Stimulated activated CD8-positive, alpha-beta memory T cell treated with anti-CD3 and anti-CD28 coated beads, Interleukin-4, amount 100 ng/mL, for 48 hours (primary cell): ENCODE measurements at regions not wholly inside any gene's neighbourhood (a gene's known extent, or its start where the extent isn't known, plus 50 kb on each side); places are given as distances from the start of the nearest gene placed in this dataset.

Experiments
- DNase-seq: peaks from one replicate; pipeline ENCODE4 v3.0.0-alpha.2; 2020

DNA sequence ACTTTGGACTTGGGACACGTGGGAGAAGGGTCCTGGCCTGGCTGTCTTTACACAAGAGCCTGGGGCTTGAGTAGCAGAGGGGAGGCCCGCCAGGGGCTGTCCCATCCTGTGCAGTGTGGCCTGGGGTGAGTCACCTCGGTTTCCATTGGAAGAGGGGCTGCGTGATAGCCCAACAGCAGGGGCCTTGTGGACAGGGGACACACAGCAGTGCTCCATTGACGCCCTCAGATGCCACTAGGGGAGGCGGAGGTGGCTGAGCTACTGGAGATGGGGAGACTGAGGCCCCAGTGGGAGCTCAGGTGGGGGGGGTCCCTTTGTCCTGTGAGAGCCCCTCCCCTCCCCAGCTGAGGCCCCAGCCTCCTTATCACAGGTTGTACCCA, 50.0 kb upstream of the RNU6ATAC start:
- DNase-seq, result no peak

DNA sequence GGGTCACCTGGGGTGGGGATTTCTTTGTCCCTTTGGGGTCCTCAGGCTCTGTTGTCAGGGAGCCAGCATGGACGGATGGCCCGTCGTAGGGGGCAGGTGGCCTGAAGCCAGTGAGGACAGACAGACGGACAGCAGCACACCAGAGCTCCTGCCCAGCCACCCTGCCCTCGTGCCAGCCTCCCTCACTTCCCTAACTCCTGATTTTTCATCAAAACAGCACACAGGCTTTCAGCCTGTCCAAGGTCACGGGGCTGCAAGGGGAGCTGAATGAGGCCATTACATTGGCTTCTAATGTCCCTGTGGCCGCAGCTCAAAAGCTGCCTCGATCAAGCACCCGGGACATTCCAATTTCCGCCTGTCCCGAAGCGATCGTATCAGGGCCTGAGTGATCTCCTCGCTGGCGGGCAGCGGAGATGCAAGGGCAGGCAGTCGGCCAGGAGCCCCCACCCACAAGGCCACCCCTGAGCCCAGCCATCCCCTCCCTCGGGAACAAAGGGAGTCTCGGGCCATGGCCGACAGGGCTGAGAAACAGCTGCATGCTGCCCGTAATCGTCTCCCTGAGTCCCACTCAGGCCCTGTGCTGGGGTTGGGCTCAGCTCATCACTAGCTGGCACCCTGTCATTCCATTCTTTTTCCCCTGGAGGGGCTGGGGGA, 50.5 kb upstream of the RNU6ATAC start:
- DNase-seq, result no peak

DNA sequence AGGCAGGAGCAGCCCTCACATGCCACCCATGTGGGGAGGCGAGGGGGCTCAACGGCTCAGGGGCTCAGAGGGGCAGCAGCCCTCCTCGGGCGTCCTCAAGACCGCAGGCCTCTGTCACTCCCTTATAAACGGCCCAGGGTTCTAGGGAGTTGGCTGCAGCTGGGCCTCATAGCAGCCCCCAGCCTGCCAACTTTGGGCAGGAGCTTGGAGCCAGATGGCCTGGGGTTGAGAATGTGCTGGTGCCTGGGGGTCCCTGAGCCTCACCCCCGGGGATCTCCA, 51.0 kb upstream of the RNU6ATAC start:
- DNase-seq, result no peak

DNA sequence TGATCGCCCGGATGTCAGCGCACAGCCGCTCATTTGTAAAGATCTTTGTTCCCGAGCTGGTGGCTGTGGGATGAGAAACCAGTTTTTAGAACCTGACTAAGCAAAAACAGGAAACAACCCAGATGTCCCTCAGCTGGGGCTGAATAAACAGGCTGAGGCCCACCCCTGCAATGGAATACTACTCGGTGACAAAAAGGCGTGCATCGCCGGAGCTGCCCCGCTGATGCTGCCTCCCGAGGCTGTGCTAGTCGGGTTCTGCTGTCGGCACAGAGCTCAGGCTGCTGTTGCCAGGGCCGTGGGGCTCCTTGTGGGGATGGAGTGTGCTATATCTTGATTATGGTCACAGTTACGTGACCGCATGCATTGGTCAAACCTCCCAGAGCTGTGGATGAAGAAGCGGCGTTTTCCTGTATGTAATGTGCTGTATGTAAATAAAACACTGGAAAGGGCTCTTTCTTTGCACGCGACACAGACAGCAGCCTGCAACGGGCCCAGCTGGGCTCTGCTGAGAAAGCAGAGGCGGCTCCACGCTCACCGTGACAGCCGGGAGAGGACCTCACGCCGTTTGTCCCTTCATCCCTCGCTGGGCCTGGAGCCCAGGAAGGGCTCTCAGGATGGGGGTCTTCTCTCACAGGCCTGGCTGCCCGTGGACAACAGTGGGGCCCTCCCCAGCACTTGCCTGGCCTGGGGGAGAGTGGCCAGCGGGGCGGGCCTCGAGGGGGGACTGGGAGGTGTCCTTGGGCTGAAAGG, 51.5 kb upstream of the RNU6ATAC start:
- DNase-seq, result no peak

DNA sequence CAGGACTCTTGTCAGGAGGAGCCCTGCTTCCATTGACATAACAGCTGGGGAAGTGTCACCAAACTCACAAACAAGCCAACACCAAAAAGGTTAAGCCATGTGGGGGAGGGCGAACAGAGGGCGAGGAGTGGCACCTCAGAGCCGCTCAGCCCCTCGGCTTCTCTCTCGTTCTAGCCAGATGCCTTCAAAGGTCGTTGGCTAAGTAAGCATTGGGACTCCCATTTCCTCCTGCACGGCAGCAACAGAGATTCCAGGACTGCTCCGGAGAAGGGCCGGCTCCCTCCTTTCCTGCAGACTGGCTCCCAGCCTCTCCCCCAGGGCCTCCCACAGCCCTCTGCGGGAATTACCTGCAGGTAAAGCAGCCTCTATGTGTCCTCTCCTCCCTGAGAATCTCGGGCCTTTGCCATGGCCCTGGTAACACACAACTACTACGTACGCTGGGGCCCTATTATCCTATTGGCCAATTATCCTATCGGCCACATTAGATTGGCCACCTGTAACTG, 52.1 kb upstream of the RNU6ATAC start:
- no peak for DNase-seq

DNA sequence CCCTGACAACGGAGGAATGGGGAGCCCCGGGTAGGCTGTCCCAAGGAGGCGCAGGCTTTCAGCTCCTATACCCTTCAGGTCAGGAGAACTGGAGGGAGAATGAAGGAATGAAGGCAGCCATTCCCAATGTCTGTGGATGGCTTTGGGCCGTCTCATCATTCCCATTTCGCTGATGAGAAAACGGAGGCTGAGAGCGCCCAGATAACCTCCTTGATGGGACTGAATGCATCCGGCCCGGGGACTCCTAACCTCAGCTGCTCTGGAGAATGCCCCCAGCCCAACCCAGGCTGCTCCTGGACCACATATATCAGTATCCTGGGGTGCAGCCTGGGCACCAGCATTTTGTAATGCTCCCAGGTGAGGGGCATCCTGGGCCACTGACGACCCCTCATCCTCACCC, 52.6 kb upstream of the RNU6ATAC start:
- DNase-seq, result no peak

DNA sequence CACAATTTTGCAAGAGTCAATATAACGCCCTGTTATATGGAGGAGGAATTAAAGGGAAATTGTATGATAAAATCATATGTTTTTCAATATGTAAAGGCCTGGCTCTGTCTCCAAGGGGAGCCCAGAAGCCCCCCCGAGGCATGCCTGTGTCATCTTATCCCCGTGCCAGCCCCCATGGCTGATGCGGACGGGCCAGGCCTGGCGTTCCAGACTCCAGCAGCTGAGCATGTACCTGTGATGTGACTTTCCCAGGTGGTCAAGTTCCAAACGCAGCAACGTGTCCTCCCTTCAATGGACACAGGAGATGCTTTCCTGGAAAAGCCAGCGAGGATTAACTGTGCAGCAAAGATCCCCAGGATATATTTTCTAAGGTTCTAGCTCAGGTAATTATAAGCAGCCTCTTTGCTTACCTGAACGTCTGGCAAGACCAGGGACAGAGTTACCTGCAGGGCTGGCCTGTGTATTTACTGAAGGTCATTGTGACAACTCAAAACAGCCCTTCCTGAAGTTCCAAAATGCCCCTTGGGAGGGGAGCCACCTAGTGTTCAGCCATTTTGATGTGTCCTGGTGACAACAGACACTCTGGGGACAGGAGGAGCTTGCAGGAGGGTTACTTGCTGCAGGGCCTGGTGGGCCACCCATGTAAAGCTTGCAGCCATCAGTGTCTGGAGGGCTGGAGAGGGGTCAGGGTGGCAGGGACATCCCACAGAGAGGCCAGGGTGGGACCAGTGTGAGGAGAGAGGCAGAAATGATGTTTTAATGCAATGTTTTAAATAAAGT, 53.3 kb upstream of the RNU6ATAC start:
- DNase-seq, result no peak

DNA sequence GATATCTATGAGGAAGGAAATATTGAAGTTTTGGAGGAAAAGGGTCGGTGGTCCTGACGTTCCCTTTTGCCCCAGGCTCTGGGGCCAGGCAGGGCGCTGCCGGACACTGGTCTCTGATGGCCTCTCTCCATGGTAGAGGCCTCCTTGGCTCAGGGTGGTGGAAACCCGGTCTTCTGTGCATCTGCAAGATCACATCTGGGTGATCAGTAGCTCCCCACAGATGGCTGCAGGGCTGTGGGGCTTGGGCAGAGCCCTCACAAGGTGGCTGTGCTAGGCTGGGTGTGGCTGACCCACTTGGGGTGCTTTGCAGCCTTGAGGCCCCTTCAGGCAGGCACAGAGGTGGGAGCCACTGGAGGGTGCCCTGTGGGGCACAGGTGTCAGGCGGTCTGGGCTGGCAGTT, 53.9 kb upstream of the RNU6ATAC start:
- DNase-seq, result no peak

DNA sequence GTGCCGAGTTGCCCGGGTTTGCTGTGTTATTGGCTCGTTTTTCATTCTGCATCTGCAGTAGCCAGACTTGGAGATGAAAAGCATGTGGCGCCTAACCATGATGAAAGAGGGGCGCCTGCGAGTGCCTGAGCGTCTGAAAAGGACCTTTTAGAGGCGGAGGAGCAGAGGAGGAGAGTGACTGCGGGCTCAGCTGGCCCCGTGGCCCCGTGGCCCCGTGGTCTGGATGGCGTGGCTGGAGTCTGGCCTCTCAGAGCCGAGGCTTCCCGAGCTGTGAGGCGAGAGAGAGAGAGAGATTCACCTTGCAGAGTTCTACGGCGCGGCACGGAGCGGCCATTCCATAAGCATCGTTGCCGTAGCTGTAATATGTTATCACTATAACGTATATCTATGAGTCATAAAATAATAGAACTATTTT, 55.3 kb upstream of the RNU6ATAC start:
- no peak for DNase-seq

DNA sequence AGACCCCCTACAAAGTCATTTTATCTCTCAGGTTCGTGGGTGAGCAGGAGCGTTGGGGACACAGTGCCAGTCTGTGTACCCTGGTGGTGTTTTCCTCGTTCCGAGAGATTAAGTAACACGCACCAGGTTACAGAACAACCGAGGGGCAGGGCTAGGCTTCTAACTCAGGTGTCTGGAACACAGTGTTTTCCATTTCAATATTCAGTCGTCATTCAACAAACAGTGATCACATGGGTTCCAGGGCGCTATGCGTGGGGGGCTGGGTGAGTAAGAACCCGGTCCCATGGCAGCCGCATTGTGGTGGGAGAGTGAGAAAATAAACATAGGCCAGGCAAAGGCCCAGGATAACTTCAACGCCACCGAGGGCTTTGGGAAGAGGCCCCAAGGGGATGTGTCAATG, 55.9 kb upstream of the RNU6ATAC start:
- DNase-seq, result no peak

DNA sequence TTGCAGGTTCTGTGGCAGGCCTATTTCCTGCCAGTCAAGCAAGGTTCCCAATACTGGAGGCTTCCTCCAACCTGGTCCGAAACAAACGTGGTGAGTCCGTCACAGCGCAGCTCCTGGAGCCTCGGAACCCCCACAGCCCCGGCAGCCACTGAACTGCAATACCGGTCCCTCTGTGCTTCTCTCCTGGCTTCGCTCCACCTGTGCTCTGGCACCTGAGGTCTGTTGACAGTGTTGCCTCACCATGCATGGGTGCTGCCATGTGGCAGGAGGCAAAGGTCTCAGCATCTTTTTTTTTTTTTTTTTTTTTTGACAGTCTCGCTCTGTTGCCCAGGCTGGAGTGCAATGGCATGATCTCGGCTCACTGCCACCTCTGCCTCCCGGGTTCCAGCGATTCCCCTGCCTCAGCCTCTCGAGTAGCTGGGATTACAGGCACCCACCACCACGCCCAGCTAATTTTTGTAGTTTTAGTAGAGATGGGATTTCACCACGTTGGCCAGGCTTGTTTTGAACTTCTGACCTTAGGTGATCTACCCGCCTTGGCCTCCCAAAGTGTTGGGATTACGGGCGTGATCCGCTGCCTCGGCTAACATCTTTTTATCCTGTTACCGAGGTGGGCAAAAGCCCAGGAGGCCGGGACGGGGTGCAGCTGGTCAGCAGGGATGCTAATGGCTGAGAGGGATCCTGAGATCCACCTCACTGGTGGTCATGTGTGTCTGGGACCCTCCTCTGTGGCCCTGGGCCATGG, 57.1 kb upstream of the RNU6ATAC start:
- no peak for DNase-seq

DNA sequence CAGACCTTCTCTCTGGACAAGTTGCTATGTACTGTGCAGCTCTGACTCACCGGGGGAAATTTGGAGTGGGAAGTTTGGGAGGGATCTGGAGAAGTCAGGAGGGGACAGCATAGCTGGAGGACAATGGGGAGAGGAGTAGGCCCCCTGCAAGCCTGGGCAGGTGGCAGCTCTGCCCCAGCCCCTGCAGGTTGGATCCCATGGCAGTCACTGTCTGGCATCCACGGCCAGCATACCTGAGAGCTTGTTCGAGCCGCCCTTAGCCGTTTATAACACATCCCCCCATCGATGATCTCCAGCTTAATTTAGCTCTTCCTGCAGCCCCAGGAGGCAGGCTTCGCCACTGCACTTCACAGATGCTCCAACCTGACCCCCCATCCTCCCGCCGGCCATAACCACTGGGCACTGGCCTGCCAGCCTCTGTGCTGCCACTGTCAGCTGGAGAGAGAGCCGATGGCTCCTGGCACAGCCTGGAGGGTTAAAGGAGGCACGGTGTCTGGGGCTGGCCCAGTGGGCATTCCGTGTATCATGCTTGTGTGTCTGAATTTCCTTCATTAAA, 57.7 kb upstream of the RNU6ATAC start:
- no peak for DNase-seq

DNA sequence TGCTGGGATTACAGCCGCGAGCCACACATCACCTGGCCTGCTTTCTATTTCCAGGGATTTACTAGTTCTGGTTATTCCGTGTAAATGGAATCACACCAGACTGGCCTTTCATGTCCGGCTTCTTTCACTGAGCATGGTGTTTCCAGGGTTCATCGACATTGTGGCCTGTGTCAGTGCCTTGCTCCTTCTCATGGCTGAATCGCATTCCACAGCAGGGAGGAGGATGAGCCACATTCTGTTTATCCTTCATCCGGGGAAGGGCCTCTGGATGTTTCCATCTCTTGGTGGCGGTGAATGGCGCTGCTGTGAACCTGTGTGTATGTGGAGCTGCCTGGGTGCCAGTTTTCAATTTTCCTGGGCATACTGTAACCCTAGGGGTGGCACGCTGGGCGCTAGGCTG, 58.7 kb upstream of the RNU6ATAC start:
- no peak for DNase-seq

DNA sequence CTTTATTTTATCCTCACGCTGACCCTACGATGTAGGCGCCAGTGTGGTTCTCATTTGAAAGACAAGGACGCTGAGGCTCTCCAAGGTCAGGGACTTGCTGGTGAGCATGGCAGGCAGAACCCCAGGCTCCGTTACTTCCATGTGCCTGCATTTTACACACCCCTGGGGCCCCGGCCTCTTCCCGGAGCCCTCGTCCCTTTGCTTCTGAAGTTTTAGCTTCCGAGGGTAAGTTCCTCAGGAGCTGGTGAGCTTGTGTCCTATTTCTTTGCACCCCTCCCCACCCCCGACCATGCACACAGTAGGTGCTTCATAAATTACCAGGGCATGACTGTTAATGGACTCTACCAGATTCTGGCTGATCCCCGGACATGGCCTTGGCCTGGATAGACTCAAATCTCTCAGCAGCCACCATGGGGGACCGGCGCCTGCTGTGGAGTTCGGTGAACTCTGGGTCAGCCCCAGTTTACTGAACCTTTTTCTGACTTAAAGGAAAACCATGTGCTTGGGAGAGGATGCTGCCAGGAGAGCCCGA, 59.3 kb upstream of the RNU6ATAC start:
- DNase-seq, result no peak

DNA sequence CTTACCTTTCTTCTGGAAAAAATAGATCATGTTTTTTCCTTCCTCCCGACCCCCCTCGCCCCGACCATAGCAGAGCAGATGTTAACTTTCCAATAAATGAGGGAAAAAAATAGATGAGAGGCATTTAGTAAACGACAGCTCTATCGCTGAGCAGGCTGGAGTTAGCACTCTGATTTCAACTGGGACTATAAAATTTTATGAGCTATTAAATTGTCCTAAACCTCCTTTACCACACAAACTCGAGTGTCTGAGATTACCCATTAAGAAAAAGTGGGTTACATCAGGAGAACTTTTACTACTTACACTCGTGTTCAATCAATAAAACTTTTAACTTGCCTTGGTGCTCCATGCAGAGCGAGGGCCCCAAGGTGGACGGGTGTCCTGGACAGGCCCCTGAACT, 59.8 kb upstream of the RNU6ATAC start:
- no peak for DNase-seq

DNA sequence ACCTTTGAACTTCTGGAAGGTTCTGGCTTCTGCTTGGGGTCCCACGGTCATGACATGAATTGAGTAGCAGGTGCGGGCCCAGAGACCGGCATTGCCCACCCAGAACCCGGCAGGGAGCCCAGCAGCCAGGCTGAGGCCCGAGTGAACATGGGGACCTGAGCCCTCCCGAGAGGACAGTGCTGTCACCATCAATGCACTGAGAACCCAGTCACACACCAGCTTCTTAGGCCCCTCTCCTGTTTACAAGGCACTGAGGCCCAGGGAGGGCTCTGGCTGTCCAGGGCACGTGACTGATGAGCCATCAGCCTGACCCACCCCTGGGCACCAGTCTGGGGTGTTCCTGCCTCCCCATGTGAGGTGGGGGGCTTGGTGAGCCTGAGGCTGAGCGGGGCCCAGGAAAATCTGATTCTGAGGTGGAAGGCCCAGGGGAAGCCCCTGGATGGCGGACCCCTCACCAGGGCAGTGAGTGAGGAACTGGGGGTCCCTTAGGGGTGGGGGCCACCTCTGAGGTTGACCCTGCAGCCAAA, 60.3 kb upstream of the RNU6ATAC start:
- no peak for DNase-seq

DNA sequence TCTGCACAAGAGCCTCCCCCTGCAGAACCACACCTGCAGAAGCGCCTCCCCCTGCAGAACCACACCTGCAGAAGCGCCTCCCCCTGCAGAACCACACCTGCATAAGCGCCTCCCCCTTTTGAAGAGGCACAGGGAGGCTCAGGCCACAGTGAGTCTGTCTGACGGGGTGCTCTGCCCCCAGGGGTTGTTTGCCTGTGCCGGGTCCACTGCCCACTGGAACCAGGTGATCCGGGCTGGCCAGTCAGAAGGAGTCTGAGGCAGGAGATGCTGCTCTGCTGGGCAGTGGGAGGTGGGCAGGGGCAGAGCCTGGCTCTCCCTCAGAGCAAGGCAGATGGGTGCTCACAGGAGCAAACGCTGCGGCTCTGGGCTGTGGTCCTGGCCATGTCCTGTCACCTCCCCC, 60.8 kb upstream of the RNU6ATAC start:
- DNase-seq, result no peak

DNA sequence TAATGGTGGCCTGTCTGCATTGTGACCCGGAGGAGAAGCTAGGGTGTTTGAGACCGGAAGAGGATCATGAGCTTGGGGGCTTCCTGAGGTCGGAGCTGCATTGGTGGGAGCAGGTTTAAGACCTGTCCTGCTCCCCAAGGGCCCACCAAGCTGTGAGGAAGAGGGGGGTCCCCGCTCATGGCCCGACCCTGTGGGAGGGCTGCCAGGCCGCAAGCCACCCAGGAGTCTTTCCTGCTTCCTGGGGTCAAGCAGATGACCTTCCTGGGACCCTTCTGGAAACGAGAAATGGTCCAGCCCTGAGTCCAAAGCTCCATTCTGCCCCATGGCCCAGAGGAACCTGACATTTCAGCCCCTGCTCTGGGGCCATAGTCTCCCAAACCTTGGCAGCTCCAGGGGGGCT, 61.5 kb upstream of the RNU6ATAC start:
- no peak for DNase-seq

DNA sequence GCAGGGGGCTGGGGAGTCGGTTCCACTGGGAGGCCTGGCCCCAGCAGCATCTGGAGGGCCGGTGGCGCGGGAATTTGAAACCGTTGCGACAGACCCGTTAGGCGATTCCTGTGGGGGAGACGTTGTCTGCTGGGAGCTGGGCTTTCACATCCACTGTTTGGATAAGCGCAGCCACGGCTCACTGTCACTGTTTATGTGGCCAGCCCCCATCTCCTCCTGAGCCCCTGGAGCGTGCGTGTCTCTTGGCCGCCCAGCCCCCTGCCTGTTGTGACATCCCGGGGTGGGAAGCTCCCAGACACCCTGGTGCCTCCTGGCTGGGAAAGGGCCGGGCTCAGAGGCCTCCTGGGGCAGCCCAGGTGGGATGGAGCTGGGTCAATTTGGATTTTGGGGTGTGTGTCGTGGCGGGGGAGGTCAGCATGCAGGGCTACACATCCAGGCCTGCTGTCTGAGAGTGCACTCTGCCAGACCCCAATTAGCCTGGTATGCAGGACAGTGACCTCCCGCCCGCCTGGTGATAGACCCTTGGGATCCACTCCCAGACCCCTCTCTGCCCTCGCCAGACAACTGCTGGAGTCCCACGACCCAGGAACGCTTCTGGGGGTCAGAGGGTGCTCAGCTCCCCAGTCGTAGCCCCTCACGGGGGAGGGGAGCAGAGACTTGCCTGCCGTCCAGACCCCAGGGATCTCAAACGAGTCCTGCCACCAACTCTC, 62.0 kb upstream of the RNU6ATAC start:
- no peak for DNase-seq

DNA sequence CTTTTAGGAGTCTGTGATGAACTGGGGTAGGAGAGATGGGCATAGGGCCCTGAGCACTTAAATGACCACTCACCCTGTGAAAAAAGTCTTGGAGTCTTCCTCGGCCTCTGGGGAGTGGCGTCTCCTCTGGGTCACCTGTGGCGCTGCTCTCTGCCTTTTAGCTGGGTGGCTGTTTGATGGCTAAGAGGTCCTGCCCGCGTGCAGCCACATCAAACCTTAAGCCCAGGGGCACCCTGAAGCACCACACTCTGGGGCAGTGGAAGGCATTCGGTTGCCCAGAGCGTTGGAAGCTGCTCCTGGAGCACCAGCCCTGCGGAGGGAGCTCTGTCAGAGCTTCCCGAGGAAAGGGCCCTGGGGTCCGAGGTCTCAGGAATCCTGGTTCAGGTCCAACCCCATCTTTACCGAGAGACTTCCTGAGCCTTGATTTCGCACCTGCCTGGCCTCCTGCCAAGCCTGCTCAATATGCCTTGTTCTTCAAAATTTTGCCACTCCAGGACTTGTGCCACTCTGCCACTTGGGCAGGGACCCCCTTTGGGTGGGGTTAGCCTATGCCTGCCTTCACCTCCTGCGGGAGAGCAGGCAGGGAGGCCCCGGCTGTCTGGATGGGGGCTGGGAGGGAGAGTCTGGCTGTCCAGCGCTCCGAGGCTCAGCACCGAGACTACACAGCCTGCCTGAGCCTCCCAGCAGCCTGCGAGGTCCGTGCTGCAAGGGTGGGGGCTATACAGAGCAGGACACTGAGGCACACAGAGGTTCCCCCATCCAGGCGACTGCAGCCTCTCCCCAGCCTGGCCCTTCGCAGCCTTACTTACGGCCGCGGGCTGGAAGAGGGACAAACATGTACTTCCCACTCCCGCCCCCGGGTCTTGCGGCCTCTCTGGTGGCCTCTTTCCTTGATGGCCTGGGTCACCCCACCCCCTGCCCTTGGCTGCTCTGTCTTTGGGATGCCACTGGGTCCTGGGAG, 63.4 kb upstream of the RNU6ATAC start:
- DNase-seq, result no peak

DNA sequence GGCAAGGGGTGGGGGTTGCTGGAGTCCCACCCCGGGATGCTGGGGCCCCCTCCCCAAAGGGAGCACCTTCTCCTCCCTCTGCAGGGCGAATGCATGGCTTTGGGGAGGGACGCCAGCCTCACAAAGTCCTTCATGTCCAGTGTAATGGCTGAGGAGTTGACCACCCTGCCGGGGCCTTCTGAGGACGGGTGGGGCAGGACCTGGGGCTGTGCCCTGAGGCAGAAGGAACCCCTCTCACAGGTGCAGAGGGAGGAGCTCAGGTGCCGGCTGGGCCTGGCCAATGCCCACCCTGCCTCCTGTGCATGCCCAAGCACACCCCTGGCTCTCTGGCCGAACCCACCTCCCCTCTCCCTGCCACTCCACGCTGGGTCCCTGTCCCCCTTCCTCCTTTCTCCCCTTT, 64.3 kb upstream of the RNU6ATAC start:
- DNase-seq, result no peak
